GM18858 (cell line): ENCODE measurements at regions not wholly inside any gene's neighbourhood (a gene's known extent, or its start where the extent isn't known, plus 50 kb on each side); places are given as distances from the start of the nearest gene placed in this dataset.

Experiments used
- ATAC-seq: cut with Tn5 transposase; IDR thresholded peaks from one replicate; pipeline ENCODE4 v1.9.1; 2021; ENCODE audit not compliant: unreplicated experiment

GRCh38 chr18:29153091-29153490 is 976.2 kb upstream of the CDH2 start:
- no peak for ATAC-seq

- ATAC-seq, result no peak
These were observed 971.0 kb upstream of the CDH2 start for GRCh38 chr18:29147944-29148343.

- ATAC-seq, result no peak
These were observed 969.1 kb upstream of the CDH2 start for GRCh38 chr18:29146068-29146467.

- no peak for ATAC-seq
These were observed 963.7 kb upstream of the CDH2 start for GRCh38 chr18:29140590-29140989.

GRCh38 chr18:29137773-29138495 is 961.0 kb upstream of the CDH2 start:
- no peak for ATAC-seq

- no peak for ATAC-seq
These were observed 947.0 kb upstream of the CDH2 start for GRCh38 chr18:29123706-29124530.

- ATAC-seq, result no peak
These were observed 927.7 kb upstream of the CDH2 start for GRCh38 chr18:29104671-29105070.

- ATAC-seq, result no peak
These were observed 927.3 kb upstream of the CDH2 start for GRCh38 chr18:29104227-29104626.

- ATAC-seq, result no peak
These were observed 919.3 kb upstream of the CDH2 start for GRCh38 chr18:29096079-29096770.

GRCh38 chr18:29087616-29088246 is 910.8 kb upstream of the CDH2 start:
- ATAC-seq, result no peak

GRCh38 chr18:29084120-29084519 is 907.2 kb upstream of the CDH2 start:
- ATAC-seq, result no peak

- no peak for ATAC-seq
These were observed 906.6 kb upstream of the CDH2 start for GRCh38 chr18:29083545-29083944.

GRCh38 chr18:29080946-29081345 is 904.0 kb upstream of the CDH2 start:
- ATAC-seq, result no peak

GRCh38 chr18:29078273-29078672 is 901.3 kb upstream of the CDH2 start:
- ATAC-seq, result no peak

GRCh38 chr18:29077344-29077743 is 900.4 kb upstream of the CDH2 start:
- no peak for ATAC-seq

GRCh38 chr18:29076645-29077044 is 899.7 kb upstream of the CDH2 start:
- ATAC-seq, result no peak

GRCh38 chr18:29074147-29074546 is 897.2 kb upstream of the CDH2 start:
- no peak for ATAC-seq

GRCh38 chr18:29071869-29072268 is 894.9 kb upstream of the CDH2 start:
- ATAC-seq, result no peak

- no peak for ATAC-seq
These were observed 886.4 kb upstream of the CDH2 start for GRCh38 chr18:29063346-29063745.

GRCh38 chr18:29062921-29063320 is 886.0 kb upstream of the CDH2 start:
- no peak for ATAC-seq

- no peak for ATAC-seq
These were observed 883.4 kb upstream of the CDH2 start for GRCh38 chr18:29060349-29060748.
